ENCODE measurements at regions not wholly inside any gene's neighbourhood (a gene's known extent, or its start where the extent isn't known, plus 50 kb on each side); places are given as distances from the start of the nearest gene placed in this dataset.

DNA sequence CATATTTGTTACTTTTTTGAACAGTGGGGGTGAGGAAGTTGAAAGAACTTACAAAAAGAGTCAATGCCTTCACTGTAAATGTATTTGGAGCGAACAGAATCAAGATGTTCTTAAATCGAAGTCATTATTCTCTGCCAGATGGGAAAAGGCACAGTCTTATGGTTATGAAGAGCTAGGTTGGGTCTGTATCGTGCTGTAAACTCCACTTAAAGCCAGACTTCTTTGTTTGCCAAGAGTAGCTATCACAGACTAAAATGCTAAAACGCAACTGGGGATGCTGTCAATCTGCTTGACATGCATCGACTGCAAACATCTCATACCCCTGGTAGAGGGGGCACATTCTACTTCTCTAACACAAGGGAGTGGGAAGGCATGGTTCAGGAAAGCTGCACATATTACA is 160.4 kb downstream of the DACT1 start:
- intact Hi-C loops (cut with DNase I), result no loop called here
- ATAC-seq, result no peak
- no peak for DNase-seq (ENCODE audit: missing footprints)

DNA sequence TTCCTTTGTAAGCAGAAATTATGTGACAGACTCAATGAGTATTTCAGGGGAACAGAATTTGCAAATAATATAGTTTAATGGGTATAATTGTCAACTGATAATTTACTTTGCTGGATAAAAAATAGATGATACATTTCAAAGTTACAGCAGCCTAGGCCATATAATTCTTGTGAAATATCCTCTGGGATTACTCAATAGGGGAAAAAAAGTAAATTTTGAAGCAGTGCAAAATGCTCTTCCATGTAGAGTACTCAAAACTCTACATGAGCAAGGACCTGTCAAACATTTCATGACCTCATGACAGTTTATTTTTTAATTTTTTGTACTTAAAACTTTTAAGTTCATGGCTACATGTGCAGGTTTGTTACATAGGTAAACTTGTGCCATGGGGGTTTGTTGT is 163.3 kb downstream of the DACT1 start:
- intact Hi-C loops (cut with DNase I), result no loop called here
- no peak for DNase-seq (ENCODE audit: missing footprints)

DNA sequence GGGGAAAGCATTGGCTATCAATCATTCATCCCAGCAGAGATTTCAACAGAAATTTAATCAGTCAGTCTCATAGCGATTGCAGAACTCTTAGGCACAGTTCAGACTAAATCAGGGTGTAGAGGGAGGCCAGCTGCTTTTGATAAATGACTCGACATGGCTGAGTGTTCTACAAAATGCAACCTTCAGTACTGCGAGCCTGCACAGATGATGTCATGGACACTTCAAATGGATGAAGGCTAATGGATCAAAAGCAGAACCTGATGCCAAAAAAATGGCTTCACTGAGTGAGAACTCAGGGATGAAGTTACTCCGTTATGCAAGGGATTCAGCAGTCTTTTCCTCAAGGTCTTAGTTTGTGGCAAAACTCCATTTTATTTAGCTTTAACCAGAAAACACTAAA is 167.3 kb downstream of the DACT1 start:
- DNase-seq (ENCODE audit: missing footprints) (no peak), ATAC-seq (peak; percentile 95)
- intact Hi-C loops (cut with DNase I), result no loop called here

More for the DNA sequence above, 163.3 kb downstream of the DACT1 start:
- no peak for ATAC-seq

DNA sequence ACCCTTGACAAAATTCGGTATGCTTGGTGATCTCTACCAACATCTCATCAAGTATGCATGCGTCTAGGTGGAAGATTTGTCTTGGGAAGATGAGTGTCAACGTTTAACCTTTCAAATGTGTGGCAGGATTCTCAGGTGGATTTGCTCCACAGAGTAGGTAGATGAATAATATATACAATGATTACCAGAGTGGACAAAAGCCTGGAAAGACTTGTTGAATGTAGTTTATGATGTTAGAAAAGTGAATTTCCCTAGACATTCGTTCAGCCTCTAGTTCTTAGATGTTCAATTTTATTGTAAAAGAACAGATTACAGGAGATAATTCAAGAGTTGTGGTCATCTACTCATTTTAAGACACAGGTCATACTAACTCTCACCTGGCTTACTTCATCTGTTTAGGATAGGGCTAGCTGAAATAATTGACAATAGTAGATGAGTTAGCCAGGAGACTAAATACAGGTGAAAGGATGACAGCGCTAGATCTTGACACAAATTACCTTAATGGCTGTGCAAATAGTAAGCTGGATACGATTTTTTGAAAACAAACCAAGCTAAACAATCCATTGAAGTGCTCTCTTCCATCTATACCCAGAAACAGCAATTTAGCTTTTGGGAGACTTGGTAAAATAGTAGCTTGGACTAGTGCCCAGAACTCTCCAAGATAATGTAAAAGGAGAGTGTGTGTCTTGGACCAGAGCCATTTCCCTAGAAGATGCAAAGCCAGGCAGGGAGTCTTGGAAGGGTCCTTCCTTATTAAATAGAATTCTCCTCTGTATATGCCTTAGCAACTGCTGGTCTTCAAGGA is 168.0 kb downstream of the DACT1 start:
- no peak for DNase-seq (ENCODE audit: missing footprints)
- intact Hi-C loops (cut with DNase I), result no loop called here
- ATAC-seq, result peak; percentile 42

DNA sequence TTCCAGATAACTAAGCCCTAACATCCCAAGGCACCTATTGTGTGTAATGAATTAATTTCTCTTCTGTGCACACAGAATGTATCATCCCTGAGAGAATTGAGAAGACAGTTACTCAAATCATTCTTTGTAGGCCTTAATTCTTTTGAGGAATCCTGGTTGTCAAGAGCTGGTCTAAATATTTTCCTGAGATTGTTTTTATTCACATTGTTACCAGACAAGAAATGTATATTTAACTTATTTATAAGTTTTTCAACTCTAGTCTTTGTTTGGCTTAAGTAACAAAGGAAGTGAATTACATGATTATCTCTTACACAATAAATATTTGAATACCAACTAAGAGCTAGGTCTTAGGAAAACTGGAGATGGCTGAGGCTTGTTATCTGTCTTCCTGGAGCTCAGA is 169.4 kb downstream of the DACT1 start:
- DNase-seq (ENCODE audit: missing footprints), result no peak
- intact Hi-C loops (cut with DNase I), result no loop called here
- no peak for ATAC-seq

DNA sequence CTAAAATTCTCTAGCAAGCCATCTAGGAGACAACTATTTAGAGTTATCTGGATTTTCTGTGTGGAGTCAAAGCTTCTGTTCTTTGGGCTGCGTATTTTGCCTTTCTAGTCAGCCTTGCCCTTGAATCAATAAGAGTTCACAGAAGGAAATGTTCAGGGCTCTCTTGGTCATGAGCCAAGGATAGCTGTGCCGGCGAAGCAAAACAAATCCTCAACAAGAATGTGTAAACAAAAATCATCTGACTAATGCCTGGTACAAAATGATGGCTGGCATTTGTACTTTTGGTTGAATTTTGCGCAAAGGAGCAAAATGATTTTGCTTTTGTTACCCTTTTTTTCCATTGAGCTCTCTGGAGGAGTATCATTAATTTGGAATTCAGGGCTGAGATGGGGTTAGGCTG is 171.1 kb downstream of the DACT1 start:
- intact Hi-C loops (cut with DNase I), result no loop called here
- ATAC-seq (no peak), DNase-seq (ENCODE audit: missing footprints) (no peak)

DNA sequence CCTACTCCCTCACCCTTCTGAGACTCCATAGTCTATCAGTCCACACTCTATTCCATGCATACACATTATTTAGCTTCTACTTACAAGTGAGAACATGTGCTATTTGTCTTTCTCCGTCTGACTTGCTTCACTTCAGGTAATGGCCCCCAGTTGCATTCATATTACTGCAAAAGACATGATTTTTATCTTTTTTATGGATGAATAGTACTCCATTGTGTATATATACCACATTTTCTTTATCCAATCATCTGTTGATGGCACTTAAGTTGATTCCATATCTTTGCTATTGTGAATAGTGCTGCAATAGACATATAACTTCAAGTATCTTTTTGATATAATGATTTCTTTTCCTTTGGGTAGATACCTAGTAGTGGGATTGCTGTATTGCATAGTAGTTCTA is 171.8 kb downstream of the DACT1 start:
- ATAC-seq (no peak), DNase-seq (ENCODE audit: missing footprints) (no peak)
- intact Hi-C loops (cut with DNase I), result no loop called here

DNA sequence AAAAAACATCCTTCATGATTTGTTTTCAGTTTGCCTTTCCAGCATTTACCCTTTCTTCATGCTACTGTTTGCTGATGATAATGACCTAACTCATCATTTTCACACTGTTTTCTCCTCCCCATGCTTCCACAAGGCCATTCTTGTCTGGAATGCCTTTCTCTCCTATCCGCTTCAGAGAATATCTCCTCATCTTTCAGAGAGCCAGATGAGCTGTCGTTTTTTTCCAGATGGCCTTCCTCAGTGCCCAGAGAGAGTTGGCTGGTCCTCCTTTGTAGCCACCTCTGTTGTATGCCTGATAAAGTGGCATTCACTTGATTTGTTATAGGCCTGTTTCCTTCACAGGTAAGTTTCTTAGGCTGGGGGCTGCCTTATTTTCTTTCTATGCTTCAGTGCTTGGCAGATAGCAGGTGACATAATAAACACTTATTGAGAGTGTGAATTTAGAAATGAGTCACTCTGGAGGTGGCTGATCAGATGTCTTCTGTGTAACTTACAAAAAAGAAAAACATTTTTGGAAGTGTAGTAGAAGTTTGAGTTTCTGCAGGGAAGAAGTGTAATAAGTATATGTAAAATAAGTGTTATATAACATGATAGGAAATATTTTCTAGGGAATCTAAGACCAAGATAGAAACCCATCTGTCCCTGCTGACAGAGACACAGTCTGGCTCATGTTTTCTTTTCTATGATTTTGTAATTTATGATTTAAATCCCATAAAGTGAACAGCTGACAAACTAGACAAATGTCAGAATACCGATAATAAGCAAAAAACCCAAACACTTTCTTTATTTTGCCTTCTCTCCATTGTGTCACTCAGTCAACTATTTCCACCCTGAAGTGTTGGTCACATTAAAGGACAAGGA is 174.5 kb downstream of the DACT1 start:
- DNase-seq (ENCODE audit: missing footprints) (no peak), ATAC-seq (no peak)
- intact Hi-C loops (cut with DNase I), result no loop called here

DNA sequence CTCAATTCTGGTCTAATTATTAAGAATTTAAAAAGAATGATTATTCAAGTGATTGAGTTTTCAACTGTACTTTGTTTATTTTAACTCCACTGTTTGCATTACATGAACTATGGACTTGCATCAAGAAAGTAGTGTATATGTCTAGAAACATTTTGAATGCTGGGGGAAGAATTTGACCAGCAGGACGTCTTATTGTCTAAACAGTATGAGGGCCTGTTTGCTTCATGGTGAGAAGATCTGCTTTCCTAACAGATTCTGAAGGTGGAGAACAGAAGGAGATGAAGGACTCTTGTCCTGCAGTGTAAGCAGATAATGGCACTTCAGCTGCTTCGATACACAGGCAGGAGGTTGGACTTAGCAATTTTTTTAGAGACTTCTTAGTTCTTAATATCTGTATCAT is 176.0 kb downstream of the DACT1 start:
- intact Hi-C loops (cut with DNase I), result no loop called here
- DNase-seq (ENCODE audit: missing footprints) (no peak), ATAC-seq (no peak)

DNA sequence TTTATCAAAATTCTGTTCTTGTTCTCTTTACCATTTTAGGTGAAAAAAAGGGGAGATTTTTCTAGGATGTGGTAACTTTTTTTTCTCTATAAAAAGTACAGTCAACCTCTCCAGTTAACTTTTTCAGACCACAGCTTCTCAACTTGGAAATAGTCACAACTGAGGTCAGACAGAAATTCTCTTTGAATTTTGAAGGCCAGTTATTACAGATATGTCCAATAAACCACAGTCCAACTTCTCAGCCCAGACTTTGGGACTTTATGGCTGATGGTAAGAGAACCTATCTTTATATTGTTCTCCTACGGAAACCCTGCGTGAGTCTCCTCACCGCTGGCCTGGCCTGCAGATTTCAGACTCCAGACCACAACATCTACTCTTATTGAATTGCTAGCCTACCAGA is 176.7 kb downstream of the DACT1 start:
- no peak for ATAC-seq
- no peak for DNase-seq (ENCODE audit: missing footprints)
- intact Hi-C loops (cut with DNase I), result no loop called here

DNA sequence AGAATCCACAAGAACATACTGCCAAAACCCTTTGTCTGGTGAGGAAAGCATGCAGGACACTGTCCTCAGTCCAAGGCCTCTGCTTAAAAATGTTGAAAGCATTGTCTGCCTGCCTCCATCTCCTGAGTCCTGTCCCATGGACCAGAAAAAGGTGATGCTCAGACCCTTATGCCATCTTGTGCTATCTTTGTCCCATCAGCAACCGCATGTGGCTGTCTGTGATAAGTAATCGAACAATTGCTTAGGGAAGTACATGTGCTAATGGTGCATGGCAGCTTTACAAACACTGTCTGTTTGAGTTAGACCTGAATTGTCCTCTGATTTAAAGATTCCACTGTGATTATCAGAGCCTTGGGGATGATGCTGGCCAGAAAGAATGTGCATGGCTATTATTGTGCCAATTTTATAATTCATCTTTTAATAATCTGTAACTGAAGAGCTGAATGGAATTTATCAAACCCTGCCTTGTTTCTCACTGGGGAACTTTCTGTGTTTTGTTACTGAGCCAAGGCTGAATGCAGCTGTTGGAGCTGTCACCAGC is 177.5 kb downstream of the DACT1 start:
- peak; percentile 56 for ATAC-seq
- intact Hi-C loops (cut with DNase I), result no loop called here
- DNase-seq (ENCODE audit: missing footprints), result no peak

DNA sequence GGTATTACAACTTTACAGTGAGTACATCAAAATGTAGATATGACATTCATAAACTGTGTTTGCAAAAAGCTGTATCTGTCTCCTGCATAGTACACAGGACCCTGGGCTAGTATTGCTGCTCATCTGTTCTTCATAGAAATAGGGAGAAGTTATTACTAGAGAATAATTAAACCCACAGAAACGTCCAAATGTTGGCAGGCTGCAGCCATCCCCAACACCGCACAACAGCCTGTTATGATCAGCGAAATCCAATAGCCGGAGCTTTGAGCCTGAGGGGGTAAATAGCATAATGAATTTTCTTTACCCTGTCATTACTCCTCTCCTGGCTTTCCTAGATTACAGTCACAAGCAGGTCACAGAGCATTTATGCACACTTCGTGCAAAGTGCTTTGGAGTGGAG is 178.0 kb downstream of the DACT1 start:
- no peak for ATAC-seq
- intact Hi-C loops (cut with DNase I), result no loop called here
- no peak for DNase-seq (ENCODE audit: missing footprints)

DNA sequence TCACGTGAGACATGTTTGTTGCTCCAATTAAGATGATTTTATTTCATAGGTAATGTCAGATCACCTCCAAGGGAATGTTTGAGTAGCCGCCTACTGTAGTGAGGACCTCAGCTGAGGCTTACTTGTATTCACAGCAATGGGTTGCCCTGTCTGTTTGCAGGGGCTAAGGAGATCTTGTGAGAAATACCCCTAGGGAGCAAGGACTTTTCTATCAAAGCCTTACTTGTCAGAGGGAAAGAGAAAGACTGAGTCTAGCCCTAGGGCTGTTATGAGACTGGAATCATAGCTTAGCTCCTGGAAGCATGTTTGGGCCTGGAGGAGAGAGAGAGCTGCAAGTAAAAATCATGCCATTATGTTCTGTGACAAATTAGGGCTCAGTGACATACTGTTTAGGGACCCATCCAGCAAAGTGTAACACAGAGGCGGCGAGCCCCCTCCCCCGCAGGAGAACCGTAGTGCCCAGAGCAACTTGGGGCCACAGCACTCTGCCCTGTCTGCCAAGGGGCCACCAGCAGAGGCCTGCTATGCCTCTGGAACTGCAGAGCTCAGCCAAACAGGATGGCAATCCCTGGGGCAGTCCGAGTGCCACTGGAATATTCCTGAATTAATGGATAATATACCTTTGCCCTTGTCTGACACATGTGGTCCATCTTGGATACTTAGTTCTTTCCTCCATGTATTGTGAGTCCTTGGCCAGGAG is 178.8 kb downstream of the DACT1 start:
- intact Hi-C loops (cut with DNase I), result no loop called here
- ATAC-seq, result no peak
- peak; percentile 60 for DNase-seq (ENCODE audit: missing footprints)

DNA sequence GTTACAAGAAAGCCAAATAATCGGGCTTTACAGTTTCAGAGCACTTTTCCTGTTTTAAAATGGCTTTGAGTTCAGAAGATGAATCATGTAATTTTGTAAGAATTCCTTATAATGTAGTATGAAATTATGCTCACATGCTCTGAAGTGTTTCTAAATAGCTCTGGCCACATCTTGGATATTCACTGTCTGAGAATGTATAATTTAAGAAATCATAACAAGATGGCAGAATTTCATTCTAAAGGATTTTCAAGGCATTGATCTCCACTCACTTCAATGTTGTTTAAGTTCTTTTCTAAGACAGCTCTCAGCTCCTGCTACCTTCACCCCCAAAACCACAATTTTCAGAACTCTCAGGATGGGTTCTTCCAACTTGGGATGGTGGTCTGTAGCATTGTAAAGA is 180.1 kb downstream of the DACT1 start:
- ATAC-seq (no peak), DNase-seq (ENCODE audit: missing footprints) (no peak)
- intact Hi-C loops (cut with DNase I), result no loop called here

DNA sequence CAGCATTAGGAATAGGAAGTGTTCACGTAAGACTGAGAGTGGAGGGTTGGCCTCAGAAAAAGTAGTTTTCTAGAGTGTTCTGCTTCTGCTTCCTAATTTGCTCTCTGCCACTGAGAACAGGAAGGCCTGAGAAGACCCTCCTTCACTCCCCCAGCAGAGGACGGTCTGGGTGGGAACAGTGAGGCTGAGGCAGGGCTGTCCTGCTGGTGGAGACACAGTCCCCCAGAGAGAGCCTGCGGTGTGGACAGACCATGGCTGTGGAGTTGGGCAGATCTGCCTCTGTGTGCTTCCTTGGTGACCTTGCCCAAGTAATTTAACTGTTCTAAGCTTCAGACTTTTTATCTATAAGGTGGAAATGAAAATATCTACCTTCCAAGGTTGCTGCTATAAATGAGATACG is 182.3 kb downstream of the DACT1 start:
- DNase-seq (ENCODE audit: missing footprints), result no peak
- intact Hi-C loops (cut with DNase I), result no loop called here
- no peak for ATAC-seq

DNA sequence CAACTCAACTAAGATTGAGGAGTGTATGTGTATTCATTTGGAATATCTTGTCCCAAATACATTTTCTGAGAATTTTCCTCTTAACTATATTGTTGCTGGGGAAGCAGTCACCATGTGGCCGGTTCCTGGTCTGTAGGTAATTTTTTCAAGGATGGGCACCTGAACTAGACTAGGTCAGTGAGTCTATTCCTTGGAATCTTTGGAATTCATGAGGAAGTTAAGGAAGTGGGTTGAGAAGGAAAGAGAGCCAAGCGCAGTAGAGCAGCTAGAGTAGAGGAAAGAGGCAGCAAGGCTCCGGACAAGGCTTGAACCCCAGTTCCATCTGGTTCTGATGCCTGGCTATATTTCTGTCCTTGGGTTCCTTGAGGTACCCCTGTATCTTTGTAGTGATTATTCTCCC is 183.7 kb downstream of the DACT1 start:
- ATAC-seq (no peak), DNase-seq (ENCODE audit: missing footprints) (no peak)
- intact Hi-C loops (cut with DNase I), result no loop called here

DNA sequence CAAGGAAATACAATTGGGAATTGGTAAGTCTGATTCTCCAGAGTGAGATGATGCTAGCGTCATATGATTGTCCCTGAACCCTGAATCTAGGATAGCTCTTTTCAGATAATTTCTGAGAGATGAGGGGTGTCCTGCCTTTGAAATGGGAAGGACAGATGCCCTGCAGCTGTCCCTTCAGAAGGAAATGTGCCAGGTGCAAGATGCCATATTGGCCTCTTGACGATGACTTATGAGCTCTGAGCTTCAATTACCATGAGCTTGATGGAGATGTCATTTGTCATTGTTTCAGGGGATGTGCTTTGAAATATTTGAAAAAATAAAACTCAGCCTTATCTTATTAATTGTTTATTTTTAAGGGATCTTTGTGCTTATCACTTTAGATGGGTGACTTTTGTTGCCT is 185.1 kb downstream of the DACT1 start:
- intact Hi-C loops (cut with DNase I), result no loop called here
- ATAC-seq, result no peak

DNA sequence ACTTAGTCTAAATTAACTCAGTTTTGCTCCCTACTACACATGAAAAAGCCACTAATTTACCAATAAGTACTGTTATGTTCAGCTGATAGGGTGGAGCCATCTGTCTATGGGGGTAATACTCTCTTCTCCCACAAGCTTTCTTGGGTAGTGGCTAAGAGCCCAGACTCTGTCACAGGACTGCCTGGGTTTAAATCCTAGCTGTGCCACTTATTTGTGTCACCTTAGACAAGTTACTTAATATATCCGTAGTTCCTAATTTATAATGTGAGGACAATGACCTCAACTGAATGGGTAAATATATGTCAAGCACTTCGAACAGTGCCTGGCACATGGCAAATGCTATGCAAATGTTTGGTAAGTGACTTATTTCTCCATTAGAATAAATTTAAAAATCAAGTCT is 185.6 kb downstream of the DACT1 start:
- no peak for DNase-seq (ENCODE audit: missing footprints)
- no peak for ATAC-seq
- intact Hi-C loops (cut with DNase I), result no loop called here

More for the DNA sequence above, 185.1 kb downstream of the DACT1 start:
- DNase-seq (ENCODE audit: missing footprints), result no peak

DNA sequence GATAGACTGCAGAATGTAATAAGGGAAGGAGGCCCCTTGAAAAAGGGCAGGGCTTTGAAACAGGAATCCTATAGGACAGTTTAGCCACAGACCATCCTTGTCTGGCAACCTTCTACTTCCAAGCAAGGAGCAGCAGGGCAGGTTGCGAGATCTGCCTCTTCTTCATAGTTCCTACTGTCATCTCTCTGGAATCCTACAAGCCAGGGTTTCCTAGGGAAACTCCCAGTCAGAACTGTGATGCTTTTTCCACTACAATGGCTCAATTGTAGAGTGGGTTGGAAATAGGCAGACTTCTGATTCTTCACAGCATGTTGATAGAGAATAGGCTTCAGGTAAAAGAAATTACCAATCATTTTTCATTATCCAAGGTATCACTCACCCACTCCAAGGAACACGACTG is 186.3 kb downstream of the DACT1 start:
- ATAC-seq, result no peak
- intact Hi-C loops (cut with DNase I), result no loop called here
- DNase-seq (ENCODE audit: missing footprints), result no peak

Data from Right ventricle myocardium inferior (tissue), 1 donor.